HS-5 (cell line): ENCODE measurements at regions not wholly inside any gene's neighbourhood (a gene's known extent, or its start where the extent isn't known, plus 50 kb on each side); places are given as distances from the start of the nearest gene placed in this dataset.

Experiments
- DNase-seq: peaks from one replicate; pipeline ENCODE4 v3.0.0-alpha.2; 2012; ENCODE audit warnings: low read depth

DNA sequence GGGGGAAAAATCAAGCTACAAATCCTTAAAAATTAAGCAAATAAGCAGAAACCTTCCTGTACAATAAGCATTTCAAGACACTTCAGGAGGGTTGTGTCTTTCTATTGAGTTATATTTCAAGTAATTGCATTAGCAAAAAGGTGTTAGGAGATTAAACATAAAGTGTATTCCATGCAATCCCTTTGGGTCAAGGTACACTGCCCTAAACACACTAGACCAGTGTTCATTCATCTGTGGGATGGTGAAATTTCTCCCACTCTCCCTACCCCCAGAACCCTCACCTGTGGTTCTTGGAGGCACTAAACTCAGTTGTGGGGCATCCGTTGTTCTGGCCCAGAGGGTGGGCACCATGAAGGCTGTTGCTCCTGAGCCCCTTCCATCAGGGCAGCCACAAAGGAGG, 205.1 kb upstream of the SGK1 start:
- no peak for DNase-seq

DNA sequence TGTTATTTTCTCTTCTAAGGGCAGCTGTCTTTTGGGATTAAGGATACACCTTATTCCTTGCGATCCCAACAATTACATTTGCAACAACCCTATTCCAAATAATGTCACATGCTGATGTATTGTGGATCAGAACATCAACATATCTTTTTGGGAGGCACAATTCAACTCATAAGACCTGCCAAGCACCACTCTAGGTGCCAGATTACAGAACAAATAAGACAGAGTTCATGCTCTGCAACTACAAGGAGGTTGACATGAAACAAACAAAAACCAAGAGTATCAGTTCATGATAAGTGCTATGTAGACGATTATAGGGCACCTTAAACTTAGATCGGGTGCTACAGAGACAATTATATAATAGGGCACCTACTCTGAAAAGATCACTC, 203.2 kb upstream of the SGK1 start:
- DNase-seq: no peak

DNA sequence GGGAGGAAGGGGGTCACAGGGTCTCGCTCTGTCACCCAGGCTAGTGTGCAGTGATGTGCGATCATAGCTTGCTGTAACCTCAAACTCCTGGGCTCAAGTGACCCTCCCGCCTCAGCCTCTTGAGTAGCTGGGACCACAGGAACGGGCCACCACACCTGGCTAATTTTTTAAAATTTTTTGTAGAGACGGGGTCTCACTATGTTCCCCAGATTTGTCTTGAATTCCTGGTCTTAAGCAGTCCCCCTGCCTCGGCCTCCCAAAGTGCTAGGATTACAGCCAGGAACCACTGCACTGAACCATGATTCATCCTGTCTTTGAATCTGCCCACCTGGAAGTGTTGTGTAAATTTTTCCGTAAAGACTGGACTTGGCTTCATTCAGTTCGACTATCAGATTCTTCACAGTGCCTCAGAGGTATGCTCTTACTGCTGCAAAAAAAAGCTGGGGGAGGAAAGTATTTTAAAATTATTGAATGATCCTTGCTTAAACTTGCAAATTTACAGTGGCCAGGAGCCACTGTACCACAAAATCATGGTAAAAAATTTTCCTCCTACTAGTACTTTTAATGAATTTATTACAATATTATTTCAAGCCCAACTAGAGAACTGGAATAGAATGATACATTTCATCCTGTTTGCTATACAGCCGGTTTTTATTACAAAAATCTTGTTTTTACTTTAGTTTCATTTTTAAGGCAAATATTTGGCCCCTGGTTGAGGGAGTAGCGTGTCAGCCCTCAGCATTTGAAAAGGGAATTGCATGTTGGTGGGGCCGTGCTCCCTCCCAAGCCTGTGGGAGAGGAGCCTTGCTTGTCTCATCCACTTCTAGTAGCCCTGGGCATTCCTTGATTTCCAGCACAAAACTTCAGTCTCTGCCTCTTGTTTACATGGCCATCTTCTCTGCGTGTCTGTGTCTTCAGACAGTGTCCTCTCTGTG, 202.5 kb upstream of the SGK1 start:
- no peak for DNase-seq

DNA sequence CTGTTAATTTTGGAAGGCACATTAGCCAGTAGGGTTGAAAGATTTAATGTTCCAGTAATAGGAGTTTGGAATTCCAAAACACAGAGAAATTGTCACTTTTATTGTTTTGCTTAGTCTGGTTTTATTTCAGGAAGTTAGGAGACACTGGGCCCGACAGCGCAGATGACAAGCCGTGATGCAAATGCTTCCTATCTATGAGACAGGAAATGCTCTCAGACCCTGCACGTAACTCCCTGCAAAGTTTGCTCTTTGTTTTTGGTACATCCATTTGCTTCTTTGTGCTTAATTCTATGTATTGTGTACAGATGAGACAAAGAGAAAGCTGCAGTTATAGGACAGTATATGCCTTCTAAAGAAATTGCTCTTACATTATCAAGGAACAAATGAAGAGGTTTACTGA, 201.6 kb upstream of the SGK1 start:
- no peak for DNase-seq

DNA sequence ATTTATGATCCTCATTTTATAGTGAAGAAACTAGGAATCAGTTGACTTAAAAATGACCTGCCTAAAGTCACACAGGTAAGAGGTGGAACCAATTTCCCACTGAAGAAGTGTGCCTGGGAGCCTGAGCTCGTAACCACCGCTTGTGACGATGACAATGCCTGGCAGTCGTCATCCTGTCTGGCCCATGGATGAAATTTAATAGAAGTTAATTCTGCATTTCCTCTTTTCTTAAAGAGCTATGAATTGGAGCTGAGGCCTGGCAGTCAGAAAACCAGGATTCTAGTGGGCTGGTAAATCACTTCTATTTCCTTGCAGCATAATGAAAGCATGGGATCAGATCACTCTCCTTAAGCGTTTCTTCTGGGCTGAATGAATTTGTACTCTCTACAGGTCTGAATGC, 200.0 kb upstream of the SGK1 start:
- DNase-seq: no peak

DNA sequence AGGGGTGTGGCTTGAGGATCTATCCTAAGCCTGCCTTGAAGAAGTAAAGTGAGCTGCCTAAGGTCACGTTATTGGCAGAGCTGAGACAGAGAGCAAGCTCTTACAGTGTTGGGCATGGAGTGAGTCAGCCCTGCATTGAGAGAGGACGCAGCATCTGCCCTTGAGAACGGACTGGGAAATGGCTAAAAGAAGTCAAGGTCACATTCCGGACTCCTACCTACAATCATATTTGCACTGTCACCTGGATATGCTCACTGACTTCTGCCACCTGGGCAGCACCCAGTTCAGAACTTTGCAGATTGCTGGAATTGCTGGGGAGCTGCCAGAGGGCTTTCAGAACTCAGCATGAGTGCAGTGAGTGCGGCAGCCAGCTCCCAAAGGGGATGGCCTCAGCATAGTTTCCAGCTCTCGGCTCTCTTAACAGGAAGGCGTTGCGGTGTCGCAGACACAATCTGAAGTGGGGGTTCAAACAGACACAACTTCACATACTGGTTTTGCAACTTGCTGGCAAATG, 199.3 kb upstream of the SGK1 start:
- DNase-seq: peak; percentile 61

DNA sequence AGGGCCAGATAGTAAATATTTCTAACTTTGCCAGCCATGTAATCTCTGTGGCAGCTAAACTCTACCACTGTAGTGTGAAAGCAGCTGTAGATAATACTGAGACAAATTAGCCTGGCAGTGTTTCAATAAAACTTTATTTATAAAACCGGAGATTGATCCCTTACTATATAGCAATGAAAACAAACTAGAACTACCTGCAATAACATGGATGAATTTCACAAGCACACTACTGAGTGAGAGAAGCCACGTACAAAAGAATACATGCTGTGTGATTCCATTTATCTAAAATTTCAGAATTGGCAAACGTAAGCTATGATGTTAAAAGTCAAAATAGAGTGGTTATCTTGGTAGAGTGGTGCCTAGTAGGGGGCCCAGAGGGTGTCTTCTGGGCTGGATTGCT, 198.7 kb upstream of the SGK1 start:
- no peak for DNase-seq

DNA sequence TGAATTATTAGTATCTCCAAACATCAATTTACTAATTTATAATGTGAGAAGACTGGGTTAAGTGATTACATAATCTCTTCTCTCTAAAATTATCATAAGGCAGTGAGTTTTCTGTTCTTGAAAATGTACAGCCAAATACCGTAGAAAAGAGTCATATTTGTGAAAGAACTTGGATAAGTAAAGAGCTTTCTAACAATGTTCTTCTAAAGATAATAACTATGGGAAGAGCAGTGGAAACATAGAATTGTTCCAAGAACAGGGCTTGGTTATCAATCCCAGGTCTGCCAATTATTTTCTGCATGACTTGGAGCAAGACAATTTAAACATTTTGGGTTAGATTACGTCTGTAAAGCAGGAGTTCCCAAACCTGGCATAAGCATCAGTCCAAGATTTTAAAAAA, 198.1 kb upstream of the SGK1 start:
- no peak for DNase-seq

DNA sequence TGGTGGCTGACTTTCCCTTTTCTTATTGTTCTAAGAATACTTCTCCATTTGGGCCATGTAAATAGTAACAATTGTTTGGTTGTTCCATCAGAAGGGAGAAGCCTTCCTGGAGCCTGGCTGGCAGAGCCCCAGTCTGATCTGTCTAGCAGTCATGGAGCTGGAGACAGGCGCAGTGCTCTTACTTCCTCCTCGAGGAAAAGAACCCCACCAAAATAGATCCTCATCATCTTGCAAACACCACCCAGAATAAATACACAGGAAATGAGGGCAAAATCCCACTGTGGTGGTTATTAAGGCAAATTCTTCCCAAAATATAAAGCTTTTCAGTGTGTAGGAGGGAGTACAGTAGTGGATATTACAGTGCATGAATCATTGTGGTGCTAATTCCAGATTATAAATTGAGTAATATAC, 195.1 kb upstream of the SGK1 start:
- no peak for DNase-seq

DNA sequence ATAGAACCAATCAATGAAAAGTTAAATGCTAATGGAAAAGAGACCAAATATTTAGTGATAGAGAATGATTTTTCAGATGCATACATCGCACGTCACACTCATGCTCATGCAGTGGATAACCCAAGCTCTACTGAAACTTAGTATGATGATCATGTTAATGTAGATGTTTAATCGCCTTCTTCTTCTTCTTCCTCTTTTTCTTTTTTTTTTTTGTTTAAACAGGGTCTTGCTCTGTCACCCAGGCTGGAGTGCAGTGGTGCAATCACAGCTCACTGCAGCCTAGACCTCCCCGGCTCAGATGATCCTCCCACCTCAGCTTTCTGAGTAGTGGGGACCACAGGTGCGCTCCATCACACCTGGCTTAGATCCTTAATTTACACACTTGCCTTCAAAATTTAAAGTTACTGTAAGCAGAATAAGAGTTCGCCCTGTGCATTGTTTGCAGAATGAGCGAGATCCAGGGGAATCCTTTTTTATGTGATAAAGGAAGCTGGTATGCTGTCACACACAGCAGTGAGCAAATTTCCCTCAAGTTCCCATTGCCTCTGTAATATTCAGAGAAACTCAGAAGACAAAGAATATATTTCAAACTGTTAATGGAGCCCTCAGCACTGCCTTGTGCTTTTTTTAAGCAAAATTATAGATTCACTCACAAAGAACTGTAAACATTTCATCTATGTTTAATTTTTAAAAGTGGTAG, 194.2 kb upstream of the SGK1 start:
- no peak for DNase-seq

DNA sequence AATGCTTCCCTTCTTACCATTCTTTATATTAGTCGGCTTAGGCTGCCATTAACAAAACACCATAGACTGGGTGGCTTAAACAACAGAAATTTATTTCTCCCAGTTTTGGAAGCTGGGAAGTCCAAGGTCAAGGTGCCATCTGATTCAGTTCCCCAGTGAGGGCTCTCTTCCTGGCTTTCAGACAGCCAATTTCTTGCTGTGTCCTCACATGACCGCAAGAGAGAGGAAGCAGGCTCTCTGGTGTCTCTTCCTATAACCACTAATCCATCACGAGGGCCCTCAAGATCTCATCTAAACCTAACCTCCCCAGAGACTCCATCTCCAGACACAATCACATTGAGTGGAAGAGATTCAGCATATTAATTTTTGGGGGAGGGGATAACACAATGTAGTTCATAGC, 193.0 kb upstream of the SGK1 start:
- DNase-seq: no peak

DNA sequence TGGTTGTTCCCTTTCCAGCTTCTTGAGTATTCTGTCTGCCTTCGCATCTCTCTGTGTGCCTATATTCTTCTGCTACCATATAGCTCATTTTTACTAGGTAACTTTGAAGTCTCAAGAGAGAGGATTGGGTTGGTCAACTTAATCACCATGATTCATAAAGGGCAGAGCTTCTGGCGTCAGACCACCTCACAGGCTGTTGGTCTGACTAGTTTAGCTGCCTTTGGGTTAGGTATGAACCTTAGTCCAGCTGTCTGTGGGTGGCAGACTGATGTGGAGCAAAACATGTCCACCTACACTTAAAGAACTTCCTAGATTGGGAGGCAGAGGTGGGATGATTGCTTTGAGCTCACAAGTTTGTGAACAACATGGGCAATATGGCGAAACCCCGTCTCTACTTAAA, 192.2 kb upstream of the SGK1 start:
- no peak for DNase-seq

DNA sequence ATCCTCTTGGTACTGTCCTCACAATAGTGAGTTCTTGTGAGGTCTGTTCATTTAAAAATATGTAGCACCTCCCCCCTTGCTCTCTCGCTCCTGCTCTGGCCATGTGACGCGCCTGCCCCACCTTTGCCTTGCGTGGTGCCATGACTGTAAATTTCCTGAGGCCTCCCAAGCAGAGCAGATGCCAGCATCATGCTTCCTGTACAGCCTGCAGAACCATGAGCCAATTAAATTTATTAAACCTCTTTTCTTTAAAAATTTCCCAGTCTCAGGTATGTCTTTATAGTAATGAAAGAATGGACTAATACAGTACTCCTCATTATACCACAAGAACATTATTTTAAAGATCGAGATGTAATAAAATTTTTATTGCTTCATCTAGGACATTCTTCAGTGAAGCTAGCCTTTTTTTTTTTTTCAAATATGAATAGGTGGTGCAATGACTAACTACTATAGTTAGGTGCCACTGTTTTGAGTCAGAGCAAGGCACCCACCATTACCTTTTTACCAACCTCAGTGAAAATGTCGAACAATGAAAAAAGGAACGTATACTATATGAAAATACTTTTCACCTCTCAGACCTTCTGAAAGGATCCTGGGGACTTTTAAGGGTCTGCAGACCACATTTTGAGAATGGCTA, 191.1 kb upstream of the SGK1 start:
- DNase-seq: no peak

DNA sequence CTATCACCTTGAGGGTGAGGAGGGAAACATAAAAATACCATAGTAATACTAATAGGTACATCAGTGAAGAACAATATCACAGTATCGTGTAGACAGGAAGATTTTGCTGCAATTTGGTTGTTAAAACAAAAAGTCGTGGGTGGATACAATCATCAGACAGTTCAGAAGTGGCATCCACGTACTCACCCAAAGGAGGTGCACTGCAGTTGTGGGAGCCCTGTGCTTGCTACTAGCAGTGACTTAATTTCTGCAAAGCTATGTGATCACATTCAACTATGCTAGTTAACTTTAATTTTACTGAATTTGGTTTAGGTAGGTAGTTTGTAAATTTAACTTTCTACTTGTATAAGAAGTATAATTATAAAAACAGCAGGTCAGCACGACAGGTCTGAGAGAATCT, 188.2 kb upstream of the SGK1 start:
- no peak for DNase-seq

DNA sequence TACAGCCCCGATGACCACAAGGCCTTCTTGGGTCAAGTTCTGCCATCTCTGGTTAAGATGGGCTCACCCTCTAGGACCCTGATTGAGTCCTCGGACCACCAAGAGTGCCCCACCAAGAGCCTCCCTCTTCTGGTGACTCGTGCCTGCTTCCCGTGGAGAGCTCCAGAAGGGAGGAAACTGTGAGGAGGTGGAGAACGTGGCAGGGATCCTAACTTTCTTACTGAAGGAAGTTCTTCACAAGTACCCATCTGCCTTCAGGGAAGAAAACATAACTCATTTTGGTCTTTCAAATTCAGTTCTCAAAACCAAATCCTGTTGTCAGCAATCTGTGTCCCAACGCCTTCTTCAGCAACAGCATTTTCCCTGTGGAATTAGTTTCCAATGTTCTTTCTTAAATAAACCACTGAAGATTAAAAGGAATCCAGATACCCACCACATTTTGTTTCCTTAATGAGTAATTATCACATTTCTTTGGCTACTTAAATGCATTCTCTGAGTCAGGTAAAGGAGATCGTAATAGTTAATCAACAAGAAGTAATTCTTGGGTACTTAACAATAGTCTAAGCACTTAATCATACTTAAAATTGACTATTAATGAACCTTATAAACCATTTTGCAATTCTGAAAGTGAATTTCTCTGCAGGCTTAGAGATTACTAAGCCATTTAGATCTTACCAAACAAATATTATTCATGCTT, 185.8 kb upstream of the SGK1 start:
- DNase-seq: no peak

DNA sequence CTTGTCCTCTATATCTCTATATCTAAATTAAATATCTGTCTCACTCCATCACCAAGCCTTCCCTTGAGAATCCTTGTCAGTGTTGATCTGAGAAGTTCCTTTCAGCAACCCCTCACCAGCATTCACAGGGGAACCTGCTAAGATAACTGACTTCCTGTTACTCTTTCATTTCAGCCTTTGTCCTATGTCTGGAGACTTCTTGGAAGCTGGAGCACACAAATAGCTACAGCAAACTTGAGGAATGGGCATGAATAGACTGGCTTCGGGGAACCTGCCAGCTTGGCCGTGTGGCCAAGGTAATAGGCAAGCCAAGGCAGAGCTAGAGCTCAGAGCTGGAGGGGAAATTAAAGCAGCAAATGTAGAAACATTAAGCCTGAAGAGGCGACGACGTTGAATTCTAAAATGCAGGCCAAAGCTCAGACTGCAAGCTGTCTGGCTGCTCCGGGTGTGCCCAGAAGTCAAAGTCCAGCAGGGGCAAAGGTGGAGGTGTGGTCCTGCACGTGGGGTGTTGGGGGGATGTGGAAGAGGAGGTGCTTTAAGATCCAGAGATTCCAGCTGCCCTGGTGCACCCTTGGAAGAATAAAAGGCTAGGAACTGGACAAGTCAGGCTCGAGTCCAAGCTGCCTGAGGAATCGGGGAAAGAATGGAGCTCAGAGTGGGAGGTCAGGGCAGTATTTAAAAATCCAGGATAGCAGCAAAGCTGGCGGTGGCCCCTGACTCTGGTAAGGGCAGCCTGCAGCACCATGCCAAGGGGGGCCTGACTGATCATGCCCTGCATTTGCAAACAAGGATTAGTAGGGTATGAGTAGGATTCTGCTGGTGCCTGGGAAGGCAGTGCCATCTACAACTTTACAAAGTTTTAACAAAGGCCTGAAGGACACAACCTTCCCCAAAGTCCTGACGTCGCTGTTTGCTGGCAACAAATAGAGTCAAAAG, 185.0 kb upstream of the SGK1 start:
- no peak for DNase-seq

DNA sequence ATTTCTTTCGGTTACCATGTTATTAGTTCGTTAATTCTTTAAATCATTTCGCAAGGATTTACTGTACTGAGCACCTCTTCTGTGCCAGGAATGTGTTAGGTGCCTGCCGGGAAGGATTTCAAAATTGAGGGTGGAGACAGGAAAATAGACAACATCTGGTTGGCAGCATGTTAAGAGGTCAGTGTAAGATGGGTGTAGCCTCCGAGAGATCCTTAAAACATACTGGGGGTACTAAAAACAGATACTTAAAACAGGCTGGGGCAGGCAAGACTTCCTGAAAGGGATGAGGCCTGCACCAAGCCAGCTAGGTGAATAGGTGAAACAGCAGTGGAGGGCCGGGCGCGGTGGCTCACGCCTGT, 178.0 kb upstream of the SGK1 start:
- DNase-seq: no peak

DNA sequence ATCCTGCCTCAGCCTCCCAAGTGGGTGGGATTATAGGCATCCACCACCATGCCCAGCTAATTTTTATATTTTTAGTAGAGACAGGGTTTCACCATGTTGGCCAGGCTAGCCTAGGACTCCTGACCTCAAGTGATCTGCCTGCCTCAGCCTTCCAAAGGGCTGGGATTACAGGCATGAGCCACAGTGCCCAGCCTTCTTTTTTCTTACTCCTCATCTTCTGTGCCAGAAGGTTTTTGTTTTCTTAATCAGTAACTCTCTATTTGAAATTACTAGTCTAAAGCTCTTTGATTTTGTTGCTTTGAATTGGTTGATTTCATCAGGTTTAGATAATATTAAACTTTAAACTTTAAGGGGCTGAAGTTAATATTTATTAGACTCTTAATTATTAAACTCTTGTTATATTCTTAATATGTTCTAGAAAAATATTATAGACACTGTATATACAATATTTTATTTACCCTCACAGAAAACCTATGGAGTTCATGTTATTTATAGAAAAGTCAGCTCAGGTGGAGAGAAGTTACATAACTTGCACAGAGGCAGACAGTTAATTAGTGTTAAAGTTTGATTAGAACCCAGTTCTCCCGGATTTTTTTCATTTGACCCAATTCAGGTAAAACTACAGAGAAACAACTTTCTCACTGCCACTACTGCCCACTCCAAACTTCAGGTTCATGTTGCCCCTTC, 177.4 kb upstream of the SGK1 start:
- DNase-seq: no peak

DNA sequence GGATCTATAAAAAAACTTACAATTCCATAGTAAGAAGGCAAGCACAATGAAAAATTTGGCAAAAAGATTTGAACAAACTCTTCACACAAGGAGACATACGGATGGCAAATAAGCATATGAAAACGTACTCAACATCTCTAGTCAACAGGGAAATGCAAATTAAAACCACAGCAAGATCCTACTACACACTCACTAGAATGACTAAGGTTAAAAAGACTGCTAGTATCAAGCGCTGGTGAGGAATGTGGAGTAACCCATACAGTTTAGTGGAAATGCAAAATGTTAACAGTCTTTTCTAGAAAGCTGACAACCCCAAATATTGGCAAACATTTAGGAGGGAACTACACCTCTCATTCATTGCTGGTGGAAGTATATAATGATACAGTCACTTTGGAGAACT, 175.9 kb upstream of the SGK1 start:
- DNase-seq: no peak

DNA sequence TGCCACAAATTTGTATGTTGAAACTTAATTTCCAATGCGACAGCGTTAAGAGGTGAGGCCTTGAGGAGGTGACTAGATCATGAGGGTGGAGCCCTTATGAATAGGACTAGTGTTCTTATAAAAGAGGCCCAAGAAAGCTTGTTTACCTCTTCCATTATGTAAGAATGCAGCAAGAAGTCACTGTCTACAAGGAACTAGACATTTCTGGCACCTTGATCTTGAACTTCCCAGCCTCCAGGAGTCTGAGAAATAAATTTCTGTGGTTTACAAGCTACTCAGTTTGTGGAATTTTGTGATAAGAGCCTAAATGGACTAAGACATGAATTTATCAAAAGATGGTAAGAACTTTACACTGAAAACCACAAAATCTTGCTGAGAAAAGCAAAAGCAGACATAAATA, 173.6 kb upstream of the SGK1 start:
- DNase-seq: no peak
